ENCODE measurements at regions not wholly inside any gene's neighbourhood (a gene's known extent, or its start where the extent isn't known, plus 50 kb on each side); places are given as distances from the start of the nearest gene placed in this dataset.
"Not testable (repeated sequence)": the region's sequence is repeated elsewhere in the genome, so short reads cannot be mapped to it uniquely, and the experiment has no call there.

- TF ChIP-seq CEBPZ (IDR thresholded peaks at IDR 0.05; ENCODE audit: low read depth, low read length), result no peak
Observed at GRCh38 chr2:194044321-194044720, 1612.7 kb upstream of the SLC39A10 start (continued).

GRCh38 chr2:194021130-194021529 lies 1635.9 kb upstream of the SLC39A10 start:
- POLR2A ChIA-PET; ATAC-seq; DNase-seq (ENCODE audit: low read depth, low spot score); H3K36me3 ChIP-seq (ENCODE audit: control insufficient read depth in 2 of 2, insufficient read depth in 2 of 2, low read length in 1 of 2); SMC1A ChIA-PET (ENCODE audit: uncharacterized antibody, unreplicated experiment); H4K20me1 ChIP-seq (ENCODE audit: control insufficient read depth, insufficient read depth); H3K27me3 ChIP-seq (replicated peaks in 1 of 2; ENCODE audit: control insufficient read depth in 2 of 2, insufficient read depth in 2 of 2, low read length in 1 of 2); intact Hi-C loops (cut with micrococcal nuclease; ENCODE audit: unreplicated experiment); H3K9ac ChIP-seq (ENCODE audit: control insufficient read depth, insufficient read depth, low read length); H3K27ac ChIP-seq (ENCODE audit: control insufficient read depth, insufficient read depth); in situ Hi-C loops (cut with MboI); CTCF ChIA-PET; H3K4me1 ChIP-seq (ENCODE audit: control insufficient read depth, insufficient read depth, low read length); H3K4me2 ChIP-seq (ENCODE audit: control insufficient read depth, insufficient read depth); BruUV-seq (replicated peaks); RAD21 ChIA-PET (ENCODE audit: unreplicated experiment); FAIRE-seq; H3K79me2 ChIP-seq (ENCODE audit: control insufficient read depth, insufficient read depth, low read length); H3K4me3 ChIP-seq; H3K9me3 ChIP-seq (replicated peaks; ENCODE audit: control insufficient read depth, insufficient read depth, low read length); H2AFZ ChIP-seq (ENCODE audit: control insufficient read depth, low read depth, low read length): not testable (repeated sequence)
- WGBS (ENCODE audit: insufficient coverage, insufficient replicate concordance, low lambda C conversion rate, missing lambda C conversion rate), result 72% methylated on average over 5 of the region's 5 CpGs

- FAIRE-seq (no peak), ATAC-seq (no peak), DNase-seq (ENCODE audit: low read depth, low spot score) (no peak)
- H3K36me3 ChIP-seq (ENCODE audit: control insufficient read depth in 2 of 2, insufficient read depth in 2 of 2, low read length in 1 of 2), result no peaks in the 10 kb centered on the region
- in situ Hi-C loops (cut with MboI), result no loop called here
- ChIA-PET CTCF (no interaction called here), SMC1A (ENCODE audit: uncharacterized antibody, unreplicated experiment) (no interaction called here), RAD21 (ENCODE audit: unreplicated experiment) (no interaction called here), POLR2A (no interaction called here)
- no peaks in the 10 kb centered on the region for H3K9me3 ChIP-seq (replicated peaks; ENCODE audit: control insufficient read depth, insufficient read depth, low read length)
- no TSS peak for BruUV-seq (replicated peaks)
- H3K4me2 ChIP-seq (ENCODE audit: control insufficient read depth, insufficient read depth), result no peak overlapping the region
- H3K27ac ChIP-seq (ENCODE audit: control insufficient read depth, insufficient read depth), result no peak overlapping the region
- no peaks in the 10 kb centered on the region for H3K27me3 ChIP-seq (replicated peaks in 1 of 2; ENCODE audit: control insufficient read depth in 2 of 2, insufficient read depth in 2 of 2, low read length in 1 of 2)
- no peak overlapping the region for H2AFZ ChIP-seq (ENCODE audit: control insufficient read depth, low read depth, low read length)
- H4K20me1 ChIP-seq (ENCODE audit: control insufficient read depth, insufficient read depth), result no peaks in the 10 kb centered on the region
- no peak overlapping the region for H3K9ac ChIP-seq (ENCODE audit: control insufficient read depth, insufficient read depth, low read length)
- no peaks in the 10 kb centered on the region for H3K4me1 ChIP-seq (ENCODE audit: control insufficient read depth, insufficient read depth, low read length)
- no peak overlapping the region for H3K4me3 ChIP-seq
- intact Hi-C loops (cut with micrococcal nuclease; ENCODE audit: unreplicated experiment), result no loop called here
- WGBS (ENCODE audit: insufficient coverage, insufficient replicate concordance, low lambda C conversion rate, missing lambda C conversion rate), result 76% methylated on average over 21 of the region's 21 CpGs
- no peaks in the 10 kb centered on the region for H3K79me2 ChIP-seq (ENCODE audit: control insufficient read depth, insufficient read depth, low read length)
- no peak for TF ChIP-seq ZNF274 (IDR thresholded peaks at IDR 0.05; ENCODE audit: insufficient read depth, insufficient read length)
- TF ChIP-seq MAX (IDR thresholded peaks at IDR 0.05; ENCODE audit: low read depth, low read length), result no peak
- no peak for TF ChIP-seq PRDM15 (CRISPR knock-in tag; IDR thresholded peaks at IDR 0.05)
- no peak for TF ChIP-seq ATF3 (IDR thresholded peaks at IDR 0.05; ENCODE audit: borderline replicate concordance, extremely low read depth, low read depth, low read length)
- TF ChIP-seq ZNF207 (IDR thresholded peaks at IDR 0.05; ENCODE audit: borderline replicate concordance), result no peak
- TF ChIP-seq CHD1 (IDR thresholded peaks at IDR 0.05; ENCODE audit: low read depth, low read length), result no peak
Observed at GRCh38 chr2:194020155-194020554, 1636.9 kb upstream of the SLC39A10 start.

All from GM12878 (cell line).